SKM-1 treated with dmso at 0.1 percent for 144 hours (cell line): ENCODE measurements at regions not wholly inside any gene's neighbourhood (a gene's known extent, or its start where the extent isn't known, plus 50 kb on each side); places are given as distances from the start of the nearest gene placed in this dataset.

Experiments
- DNase-seq: peaks from one replicate; lab custom pipeline; 2025; ENCODE audit not compliant: unreplicated experiment; lab: John Stamatoyannopoulos, UW

DNA sequence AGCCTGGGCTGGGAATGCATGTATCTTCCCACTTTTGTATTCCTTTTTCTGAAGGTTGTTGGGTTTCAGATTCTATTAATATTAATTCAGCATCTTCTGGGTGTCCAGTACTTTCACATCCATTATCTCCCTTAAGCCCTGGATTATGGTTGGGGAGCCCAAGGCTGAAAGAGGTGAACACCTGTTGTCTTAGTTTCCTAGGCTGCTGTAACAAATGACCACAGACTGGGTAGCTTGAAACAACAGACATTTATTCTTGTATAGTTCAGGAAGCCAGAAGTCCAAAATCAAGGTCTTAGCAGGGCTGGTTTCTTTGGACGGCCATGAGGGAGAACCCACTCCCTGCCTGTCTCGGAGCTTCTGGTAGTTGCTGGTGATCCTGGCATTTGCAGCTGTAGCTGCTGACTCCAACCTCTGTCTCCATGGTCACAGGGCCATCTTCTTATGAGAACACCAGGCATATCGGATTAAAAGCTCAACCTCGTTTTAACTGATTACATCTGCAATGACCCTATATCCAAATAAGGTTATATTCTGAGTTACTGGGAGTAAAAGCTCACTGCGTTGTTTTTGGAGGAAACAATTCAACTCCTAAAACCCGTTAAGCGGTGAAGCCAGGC is 68.2 kb upstream of the CLMN start:
- DNase-seq = no peak

GRCh38 chr14:95386536-95387095 is 66.9 kb upstream of the CLMN start:
- DNase-seq = no peak

- no peak for DNase-seq
Measured at GRCh38 chr14:95385701-95386100, 66.0 kb upstream of the CLMN start.

DNA sequence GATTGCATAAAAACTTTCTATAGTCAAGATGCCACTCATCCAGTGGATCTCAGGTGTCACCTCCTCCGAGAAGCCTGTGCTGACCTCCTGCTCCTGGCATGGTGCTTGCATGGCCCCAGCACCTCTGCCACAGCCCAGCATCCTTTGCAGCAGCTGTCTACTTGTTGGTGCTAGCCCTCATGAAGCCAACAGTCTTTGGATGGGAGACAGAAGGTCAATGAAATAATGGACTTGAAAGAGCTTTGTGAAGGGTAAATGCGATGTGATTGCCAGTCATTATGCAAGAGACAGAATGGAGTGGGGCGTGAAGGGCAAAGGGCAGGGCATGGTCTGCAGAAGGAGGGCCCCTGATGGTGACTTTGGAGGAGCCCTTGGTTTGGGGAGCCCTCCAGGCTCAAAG is 63.0 kb upstream of the CLMN start:
- no peak for DNase-seq

GRCh38 chr14:95381726-95382125 is 62.0 kb upstream of the CLMN start:
- no peak for DNase-seq

GRCh38 chr14:95380350-95381042 is 60.8 kb upstream of the CLMN start:
- no peak for DNase-seq

- no peak for DNase-seq
Measured at GRCh38 chr14:95379634-95380033, 59.9 kb upstream of the CLMN start.

DNA sequence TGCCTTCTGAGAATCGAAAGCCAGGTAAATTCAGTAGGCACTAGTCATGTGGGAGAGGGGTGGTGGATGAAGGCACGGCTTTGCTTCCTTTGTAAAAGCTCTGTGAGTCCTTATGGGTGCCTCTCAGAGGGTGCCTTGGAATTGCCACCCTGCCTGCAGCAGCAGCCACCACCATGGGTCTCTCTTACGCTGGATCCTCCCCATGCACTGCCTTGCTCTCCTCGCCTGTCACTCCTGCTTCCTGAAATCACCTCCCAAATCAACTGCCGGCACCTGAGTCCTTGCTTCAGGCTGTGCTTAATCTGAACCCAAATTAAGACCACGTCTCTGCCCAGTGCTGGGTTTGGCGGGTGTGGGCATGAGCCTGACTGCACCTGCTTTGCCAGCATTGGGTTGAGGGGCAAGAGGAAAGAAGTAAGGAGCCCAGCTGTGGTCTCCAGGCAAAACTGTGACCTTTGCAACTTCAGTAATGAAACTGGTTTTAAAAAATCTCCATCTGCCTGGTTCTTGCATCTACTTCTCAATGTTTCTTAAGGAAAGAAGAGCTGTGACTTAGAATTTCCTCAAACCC is 55.9 kb upstream of the CLMN start:
- no peak for DNase-seq

- no peak for DNase-seq
Measured at GRCh38 chr14:95374239-95374997, 54.7 kb upstream of the CLMN start.

- no peak for DNase-seq
Measured at GRCh38 chr14:95370076-95370475, 50.4 kb upstream of the CLMN start.
